Hepatic stellate cell (primary cell): ENCODE measurements at regions not wholly inside any gene's neighbourhood (a gene's known extent, or its start where the extent isn't known, plus 50 kb on each side); places are given as distances from the start of the nearest gene placed in this dataset.
"Not testable (repeated sequence)": the region's sequence is repeated elsewhere in the genome, so short reads cannot be mapped to it uniquely, and the experiment has no call there.

Experiments
- DNase-seq: peaks from one replicate; pipeline ENCODE4 v3.0.0; 2011; ENCODE audit warnings: low spot score

GRCh38 chr10:21135023-21135931 is 238.2 kb upstream of the NEBL start:
- DNase-seq = no peak

DNA sequence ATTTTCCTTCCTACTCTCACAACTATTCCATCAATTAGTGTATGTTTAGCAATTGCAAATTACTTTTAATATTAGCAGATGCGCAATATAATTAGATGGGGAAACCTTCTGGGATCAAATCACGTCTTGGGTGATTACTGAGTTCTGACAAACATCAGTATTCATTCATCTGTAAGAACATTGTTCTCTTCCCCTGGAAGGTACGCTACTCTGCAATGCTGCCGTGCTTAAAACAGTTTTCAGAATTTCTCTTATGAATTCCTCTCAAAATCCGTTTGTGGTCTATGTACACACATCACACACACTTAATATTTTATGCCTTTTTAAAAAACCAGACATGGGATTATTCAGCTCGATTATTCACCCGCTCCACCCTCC is 237.5 kb upstream of the NEBL start:
- no peak for DNase-seq

- DNase-seq = no peak
Observed at GRCh38 chr10:21130683-21131442, 233.8 kb upstream of the NEBL start.

- DNase-seq = no peak
Observed at GRCh38 chr10:21130108-21130507, 233.0 kb upstream of the NEBL start.

DNA sequence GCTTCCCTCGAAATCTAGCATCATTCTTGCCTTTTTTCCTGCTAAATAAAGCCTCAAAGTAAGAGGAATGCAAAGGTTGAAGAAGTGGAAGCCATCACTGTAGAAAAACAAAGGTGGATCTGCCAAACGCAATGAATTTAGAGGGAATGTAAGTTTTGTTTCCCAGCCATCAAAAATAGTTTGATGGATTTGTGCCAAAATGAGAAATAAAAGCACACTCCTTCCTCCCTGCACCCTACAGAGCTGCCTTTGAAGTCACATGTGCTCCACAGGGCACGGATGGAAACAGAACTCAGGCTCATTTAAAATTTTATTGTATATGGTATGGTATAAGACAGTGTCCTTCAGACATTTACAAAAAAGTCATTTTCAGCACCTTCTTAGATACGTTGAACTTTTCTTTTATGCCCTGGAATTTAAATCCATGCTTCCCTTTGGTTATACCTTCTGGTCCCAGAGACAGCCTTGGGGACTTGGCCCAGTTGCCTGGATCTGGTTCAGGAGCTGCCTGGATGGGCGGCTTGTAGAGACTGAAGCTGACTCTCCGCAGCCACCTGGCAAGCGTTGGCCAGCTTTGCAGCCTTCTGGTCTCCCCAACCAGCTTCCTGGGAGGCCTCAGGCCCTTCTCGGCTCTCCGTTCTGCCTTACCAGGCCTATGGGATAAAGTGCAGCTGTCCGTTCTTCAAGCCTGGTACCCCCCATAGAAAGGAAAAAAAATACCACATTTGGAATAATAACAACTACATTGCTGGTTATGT is 228.5 kb upstream of the NEBL start:
- DNase-seq = no peak

DNA sequence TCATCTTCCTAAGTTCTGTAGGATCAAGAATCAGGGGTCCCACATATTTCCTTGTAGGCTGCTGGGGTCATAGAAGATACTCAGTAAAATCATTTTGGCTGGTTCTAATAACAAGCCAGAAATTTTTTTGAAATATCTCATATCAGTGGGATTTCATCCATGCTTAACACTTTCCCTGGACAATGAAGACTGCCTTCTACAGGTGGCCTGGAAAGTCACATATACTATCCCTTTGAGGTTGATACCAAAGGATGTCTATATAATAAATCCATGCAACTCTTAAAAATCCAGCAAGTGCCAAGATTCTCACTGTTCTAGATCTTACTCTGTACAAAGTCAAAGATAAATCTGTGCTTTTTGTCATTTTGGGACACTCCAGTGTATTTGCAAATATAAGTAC is 225.8 kb upstream of the NEBL start:
- no peak for DNase-seq

DNA sequence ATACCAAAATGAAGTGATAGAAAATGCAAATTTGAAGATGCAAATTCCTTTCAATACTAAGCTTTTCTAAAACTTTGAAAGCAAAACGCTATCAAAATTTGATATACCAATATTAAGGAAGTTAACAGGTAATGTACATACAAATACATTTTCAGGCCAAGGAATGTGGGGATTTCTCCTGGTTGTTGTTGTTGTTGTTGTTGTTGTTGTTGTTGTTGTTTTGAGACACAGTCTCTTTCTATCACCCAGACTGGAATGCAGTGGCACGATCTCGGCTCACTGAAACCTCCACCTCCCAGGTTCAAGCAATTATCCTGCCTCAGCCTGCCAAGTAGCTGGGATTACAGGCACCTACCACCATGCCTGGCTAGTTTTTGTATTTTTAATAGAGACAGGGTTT is 224.7 kb upstream of the NEBL start:
- DNase-seq = not testable (repeated sequence)

GRCh38 chr10:21114683-21115082 is 217.6 kb upstream of the NEBL start:
- no peak for DNase-seq

- no peak for DNase-seq
Observed at GRCh38 chr10:21110358-21110757, 213.2 kb upstream of the NEBL start.

DNA sequence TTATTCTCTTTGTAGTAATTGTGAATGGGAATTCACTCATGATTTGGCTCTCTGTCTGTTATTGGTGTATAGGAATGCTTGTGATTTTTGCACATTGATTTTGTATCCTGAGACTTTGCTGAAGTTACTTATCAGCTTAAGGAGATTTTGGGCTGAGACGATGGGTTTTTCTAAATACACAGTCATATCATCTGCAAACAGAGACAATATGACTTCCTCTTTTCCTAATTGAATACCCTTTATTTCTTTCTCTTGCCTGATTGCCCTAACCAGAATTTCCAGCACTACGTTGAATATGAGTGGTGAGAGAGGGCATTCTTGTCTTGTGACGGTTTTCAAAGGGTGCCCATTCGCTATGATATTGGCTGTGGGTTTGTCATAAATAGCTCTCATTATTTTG is 209.8 kb upstream of the NEBL start:
- not testable (repeated sequence) for DNase-seq

- DNase-seq = not testable (repeated sequence)
Observed at GRCh38 chr10:21105331-21105730, 208.2 kb upstream of the NEBL start.

DNA sequence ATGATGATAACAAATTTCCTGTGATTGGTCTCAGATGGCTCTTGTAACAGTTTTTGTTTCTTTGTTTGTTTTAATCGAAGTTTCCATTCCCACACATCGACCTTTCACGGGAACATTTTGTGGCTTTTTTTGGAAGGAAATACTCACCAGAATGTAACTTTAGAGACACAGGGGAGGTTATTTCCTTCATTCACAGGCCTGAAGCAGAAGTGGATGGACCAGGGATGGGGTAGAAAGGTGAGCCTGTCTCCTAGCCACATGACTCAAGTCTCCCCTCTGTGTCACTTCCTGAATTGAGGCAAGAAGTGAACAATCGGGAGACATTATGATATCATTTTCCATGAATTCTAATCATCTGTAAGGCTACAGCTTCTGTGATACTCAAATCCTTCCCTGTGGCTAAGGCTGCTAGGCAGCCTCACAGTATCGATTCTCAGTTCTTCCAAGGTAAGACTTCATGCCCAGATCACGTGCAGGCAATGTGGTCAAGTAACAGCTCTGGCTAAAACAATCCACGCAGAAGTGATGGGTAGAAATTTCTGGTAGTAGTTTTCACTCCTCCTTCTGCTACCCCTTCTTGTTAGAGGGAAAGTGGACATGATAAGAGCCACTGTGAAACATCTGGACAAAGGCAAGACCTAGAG is 203.9 kb upstream of the NEBL start:
- DNase-seq = no peak

- no peak for DNase-seq
Observed at GRCh38 chr10:21100190-21100589, 203.1 kb upstream of the NEBL start.

GRCh38 chr10:21099291-21100062 is 202.4 kb upstream of the NEBL start:
- no peak for DNase-seq

- no peak for DNase-seq
Observed at GRCh38 chr10:21097926-21098355, 200.8 kb upstream of the NEBL start.

DNA sequence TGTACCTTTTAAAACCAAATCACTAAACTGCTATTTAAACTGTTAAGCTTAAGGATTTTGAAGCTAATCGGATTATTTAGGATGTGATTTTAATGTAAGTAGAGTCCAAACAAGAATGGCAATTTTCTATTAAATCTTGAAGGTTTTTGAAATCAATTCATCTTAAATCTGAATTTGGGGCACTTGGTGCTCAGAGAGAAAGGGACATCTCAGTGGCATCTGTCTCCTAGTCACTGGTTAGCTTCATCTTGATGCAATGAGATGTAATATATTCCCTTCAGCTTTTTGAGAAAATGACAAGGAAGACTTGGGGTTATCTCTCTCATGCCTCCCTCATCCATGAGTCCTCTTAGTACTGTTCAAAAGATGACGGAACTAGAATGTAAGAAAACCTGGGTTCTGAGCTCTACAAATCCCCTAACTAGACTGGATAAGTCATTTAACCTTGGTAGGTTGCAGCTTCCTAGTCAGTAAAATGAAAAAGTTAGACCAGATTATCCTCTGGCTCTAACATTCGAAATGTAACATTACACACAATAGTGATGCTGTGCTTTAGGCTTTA is 198.5 kb upstream of the NEBL start:
- no peak for DNase-seq

DNA sequence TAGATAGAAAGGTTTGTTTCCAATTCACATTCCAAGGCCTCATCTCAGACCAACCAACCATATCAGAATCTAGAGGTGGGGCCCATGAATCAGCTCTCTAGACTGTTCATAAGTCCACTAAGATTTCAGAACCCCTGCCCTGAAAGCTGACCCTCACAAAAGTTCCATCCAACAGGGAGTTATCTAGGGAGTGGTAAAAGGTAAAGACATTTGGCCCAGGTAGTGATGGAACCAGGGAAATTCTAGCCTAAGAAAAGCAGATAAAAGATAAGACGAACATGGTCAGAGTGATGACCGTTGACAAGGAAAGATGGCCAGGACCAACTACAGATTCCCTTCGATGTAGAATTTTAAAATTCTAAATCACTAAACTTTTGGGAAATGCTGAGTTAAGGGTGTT is 198.0 kb upstream of the NEBL start:
- DNase-seq = no peak

GRCh38 chr10:21092683-21093524 is 195.8 kb upstream of the NEBL start:
- no peak for DNase-seq

GRCh38 chr10:21090609-21091082 is 193.5 kb upstream of the NEBL start:
- DNase-seq = no peak

- no peak for DNase-seq
Observed at GRCh38 chr10:21087476-21087875, 190.4 kb upstream of the NEBL start.
